NB4 (cell line): ENCODE measurements at regions not wholly inside any gene's neighbourhood (a gene's known extent, or its start where the extent isn't known, plus 50 kb on each side); places are given as distances from the start of the nearest gene placed in this dataset.
"Not testable (repeated sequence)": the region's sequence is repeated elsewhere in the genome, so short reads cannot be mapped to it uniquely, and the experiment has no call there.

Experiments
- DNase-seq: peaks from one replicate; pipeline ENCODE4 v3.0.0; 2010; ENCODE audit warnings: low read depth
- H3K4me3 ChIP-seq: one replicate; pipeline ENCODE4 v1.5.1; 2011; ENCODE audit warnings: mild to moderate bottlenecking, low read depth, low read length, moderate library complexity
- MYC ChIP-seq: IDR thresholded peaks from 2 replicates; pipeline ENCODE4 v1.6.1; 2011; ENCODE audit warnings: low read depth, low read length
- POLR2A ChIP-seq: IDR thresholded peaks from 2 replicates; pipeline ENCODE4 v1.6.1; 2011; ENCODE audit warnings: mild to moderate bottlenecking; ENCODE audit not compliant: insufficient read length; ENCODE audit errors: extremely low read depth
- TF ChIP-seq, protein P1 (sequence below): IDR thresholded peaks from one replicate; pipeline ENCODE4 v1.5.1; 2012; ENCODE audit warnings: low read depth, low read length
- TF ChIP-seq, protein P2 (sequence below): IDR thresholded peaks from 2 replicates; pipeline ENCODE4 v1.6.1; 2011; ENCODE audit warnings: low read depth, low read length

DNA sequence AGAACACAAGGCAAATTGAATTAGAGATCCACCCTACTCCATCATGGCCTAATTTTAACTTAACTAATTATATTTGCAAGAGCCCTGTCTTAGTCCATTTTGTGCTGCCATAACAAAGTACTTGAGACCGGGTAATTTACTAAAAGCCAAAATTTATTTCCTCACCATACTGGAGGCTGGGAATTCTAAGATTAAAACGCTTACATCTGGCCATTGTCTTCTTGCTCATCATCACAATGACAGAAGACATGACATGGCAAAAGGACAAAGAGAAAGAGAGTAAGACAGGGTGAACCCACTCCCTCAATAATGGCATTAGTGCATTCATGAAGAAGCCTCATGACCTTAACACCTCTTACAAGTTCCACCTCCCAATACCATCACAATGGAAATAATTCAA is 1068.6 kb downstream of the DNAJB9 start:
- no peak overlapping the region for H3K4me3 ChIP-seq
- no peak for TF ChIP-seq POLR2A
- TF ChIP-seq, protein P1, sequence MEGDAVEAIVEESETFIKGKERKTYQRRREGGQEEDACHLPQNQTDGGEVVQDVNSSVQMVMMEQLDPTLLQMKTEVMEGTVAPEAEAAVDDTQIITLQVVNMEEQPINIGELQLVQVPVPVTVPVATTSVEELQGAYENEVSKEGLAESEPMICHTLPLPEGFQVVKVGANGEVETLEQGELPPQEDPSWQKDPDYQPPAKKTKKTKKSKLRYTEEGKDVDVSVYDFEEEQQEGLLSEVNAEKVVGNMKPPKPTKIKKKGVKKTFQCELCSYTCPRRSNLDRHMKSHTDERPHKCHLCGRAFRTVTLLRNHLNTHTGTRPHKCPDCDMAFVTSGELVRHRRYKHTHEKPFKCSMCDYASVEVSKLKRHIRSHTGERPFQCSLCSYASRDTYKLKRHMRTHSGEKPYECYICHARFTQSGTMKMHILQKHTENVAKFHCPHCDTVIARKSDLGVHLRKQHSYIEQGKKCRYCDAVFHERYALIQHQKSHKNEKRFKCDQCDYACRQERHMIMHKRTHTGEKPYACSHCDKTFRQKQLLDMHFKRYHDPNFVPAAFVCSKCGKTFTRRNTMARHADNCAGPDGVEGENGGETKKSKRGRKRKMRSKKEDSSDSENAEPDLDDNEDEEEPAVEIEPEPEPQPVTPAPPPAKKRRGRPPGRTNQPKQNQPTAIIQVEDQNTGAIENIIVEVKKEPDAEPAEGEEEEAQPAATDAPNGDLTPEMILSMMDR: no peak
- TF ChIP-seq, protein P2, sequence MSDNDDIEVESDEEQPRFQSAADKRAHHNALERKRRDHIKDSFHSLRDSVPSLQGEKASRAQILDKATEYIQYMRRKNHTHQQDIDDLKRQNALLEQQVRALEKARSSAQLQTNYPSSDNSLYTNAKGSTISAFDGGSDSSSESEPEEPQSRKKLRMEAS: no peak
- TF ChIP-seq MYC: no peak
- DNase-seq: no peak

DNA sequence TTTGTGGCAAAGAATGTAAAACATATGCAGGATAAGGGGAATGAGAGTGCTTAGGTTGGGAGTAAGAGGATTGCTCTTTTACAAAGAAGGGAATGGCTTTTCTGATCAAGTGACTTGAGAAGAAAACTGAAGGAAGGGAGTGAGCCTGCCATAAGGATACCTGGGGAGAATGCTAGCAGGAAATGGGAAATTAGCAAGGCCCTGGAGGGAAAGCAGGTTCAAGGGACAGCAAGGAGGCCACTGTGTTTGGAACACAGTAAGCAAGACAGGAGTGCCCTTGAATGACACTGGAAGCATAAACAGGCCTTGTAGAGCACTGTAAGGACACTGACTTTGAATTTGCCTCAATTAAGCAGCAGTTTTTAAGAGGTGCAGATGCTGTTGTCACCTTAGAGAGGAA is 1069.9 kb downstream of the DNAJB9 start:
- no peak for DNase-seq
- H3K4me3 ChIP-seq: no peak overlapping the region
- TF ChIP-seq POLR2A (no peak), MYC (no peak)
- TF ChIP-seq, protein P1: no peak
- TF ChIP-seq, protein P2: no peak

DNA sequence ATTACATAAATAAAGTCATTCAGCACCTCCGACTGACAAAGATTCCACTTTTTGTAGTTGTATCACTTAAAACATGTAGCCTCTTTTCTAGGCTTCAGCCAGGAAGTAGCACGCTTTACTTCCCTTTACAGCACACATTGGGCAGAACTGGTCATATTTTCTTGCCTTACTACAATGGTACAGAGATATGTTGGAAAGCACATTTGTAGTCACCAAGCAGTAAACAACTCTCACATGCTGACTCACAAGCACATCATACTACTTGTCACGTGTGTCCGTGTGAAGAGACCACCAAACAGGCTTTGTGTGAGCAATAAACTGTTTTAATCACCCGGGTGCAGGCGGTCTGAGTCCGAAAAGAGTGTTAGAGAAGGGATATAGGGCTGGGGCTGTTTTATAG is 1071.8 kb downstream of the DNAJB9 start:
- TF ChIP-seq POLR2A (no peak), MYC (no peak)
- TF ChIP-seq, protein P2: no peak
- TF ChIP-seq, protein P1: no peak
- no peak overlapping the region for H3K4me3 ChIP-seq
- peak; percentile 3 for DNase-seq

DNA sequence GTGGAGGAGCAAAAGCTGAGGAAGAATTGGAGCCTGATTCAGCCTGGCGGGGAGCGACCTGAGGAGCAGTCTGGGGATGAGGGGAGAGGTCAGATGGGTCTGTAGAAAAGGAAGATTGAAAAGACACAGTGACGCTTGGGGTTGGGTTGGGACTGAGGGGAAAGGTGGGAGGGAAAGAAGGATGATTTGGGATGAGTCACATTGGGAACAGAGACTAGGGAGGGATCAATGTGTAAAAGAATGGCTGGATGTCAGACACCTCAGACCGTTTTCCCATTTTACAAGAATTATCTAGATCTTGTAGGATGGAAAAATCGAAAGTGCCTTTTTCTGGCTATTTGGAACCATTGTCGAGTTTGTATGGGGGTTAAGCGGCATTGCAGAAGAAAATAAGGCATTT is 1076.5 kb downstream of the DNAJB9 start:
- no peak overlapping the region for H3K4me3 ChIP-seq
- no peak for DNase-seq
- TF ChIP-seq, protein P2: no peak
- TF ChIP-seq POLR2A: no peak
- TF ChIP-seq, protein P1: no peak
- no peak for TF ChIP-seq MYC

DNA sequence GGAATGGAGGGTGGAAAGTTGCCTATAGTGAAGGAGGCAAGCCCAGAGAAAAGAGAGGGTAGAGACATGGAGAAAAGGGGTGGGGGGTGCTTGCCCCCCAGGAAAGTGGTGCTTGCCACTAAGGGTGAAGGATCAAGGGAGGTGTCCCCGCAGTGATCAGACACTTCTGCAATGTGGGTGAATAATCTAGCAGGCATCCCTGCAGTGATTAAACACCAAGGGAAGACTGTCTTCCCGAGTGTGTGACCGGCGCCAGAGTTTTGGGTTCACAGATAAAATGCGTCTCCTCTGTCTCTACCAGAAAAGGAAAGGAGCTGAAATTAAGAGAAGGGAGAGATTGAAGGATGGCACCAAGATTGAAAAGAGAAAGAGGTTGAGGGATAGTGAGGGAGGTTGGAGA is 1076.9 kb downstream of the DNAJB9 start:
- not testable (repeated sequence) for H3K4me3 ChIP-seq, DNase-seq

DNA sequence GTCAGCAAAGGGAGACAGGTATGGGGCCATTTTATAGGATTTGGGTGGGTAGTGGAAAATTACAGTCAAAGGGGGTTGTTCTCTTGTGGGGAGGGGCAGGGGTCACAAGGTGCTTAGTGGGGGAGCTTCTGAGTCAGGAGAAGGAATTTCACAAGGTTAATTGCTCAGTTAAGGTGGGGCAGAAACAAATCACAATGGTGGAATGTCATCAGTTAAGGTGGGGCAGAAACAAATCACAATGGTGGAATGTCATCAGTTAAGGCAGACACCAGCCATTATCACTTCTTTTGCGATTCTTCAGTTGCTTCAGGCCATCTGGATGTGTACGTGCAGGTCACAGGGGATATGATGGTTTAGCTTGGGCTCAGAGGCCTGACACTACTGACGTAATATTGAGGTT is 1077.6 kb downstream of the DNAJB9 start:
- DNase-seq: not testable (repeated sequence)

DNA sequence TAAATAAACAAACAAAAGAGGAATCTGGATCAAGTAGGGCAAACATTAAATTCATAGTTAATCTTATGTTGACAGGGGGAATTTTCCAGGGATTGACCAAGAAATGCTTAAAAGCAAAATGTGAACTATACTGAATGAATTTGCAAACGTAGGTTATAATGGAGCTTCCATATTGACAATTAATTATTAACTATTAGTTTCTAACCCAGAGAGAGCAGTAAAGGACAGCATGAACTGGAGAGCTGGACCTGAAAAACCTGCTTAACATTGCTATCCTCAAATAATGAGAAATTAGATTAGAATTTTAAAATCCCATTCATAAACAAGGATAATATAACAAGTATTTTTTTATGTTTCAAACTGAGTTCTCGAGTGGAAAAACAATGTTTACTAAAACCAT is 1089.6 kb downstream of the DNAJB9 start:
- TF ChIP-seq POLR2A (no peak), MYC (no peak)
- TF ChIP-seq, protein P2: no peak
- TF ChIP-seq, protein P1: no peak
- H3K4me3 ChIP-seq: no peak overlapping the region
- no peak for DNase-seq

More for the DNA sequence above, 1077.6 kb downstream of the DNAJB9 start:
- not testable (repeated sequence) for H3K4me3 ChIP-seq
